CD4-positive, alpha-beta memory T cell (primary cell): ENCODE measurements at regions not wholly inside any gene's neighbourhood (a gene's known extent, or its start where the extent isn't known, plus 50 kb on each side); places are given as distances from the start of the nearest gene placed in this dataset.

ENCODE experiments used
- CTCF ChIA-PET: fragments of 350-600 bp; sonication (Branson Sonifier 250); formaldehyde crosslinking; loops from one replicate; lab custom pipeline; 2021; ENCODE audit warnings: inconsistent platforms; ENCODE audit not compliant: partially characterized antibody; lab: Charles Lee
- POLR2A ChIA-PET: fragments of 350-600 bp; sonication (Branson Sonifier 250); formaldehyde crosslinking; loops from one replicate; lab custom pipeline; 2021; ENCODE audit not compliant: partially characterized antibody; lab: Charles Lee
- DNase-seq, 5 donors: peaks; one replicate each; pipeline versions ENCODE4 v3.0.0 to v3.0.0-alpha.2; 2020 to 2022; ENCODE audit warnings: mixed read lengths in 1 of 5
- H3K27ac ChIP-seq: one replicate; pipeline ENCODE4 v1.7.0; 2013; ENCODE audit warnings: low read depth, low read length
- H3K27me3 ChIP-seq: 2 replicates; pipeline ENCODE4 v1.7.0; 2013; ENCODE audit warnings: mild to moderate bottlenecking, low read length, moderate library complexity; ENCODE audit not compliant: insufficient read depth
- H3K36me3 ChIP-seq: 2 replicates; pipeline ENCODE4 v1.7.0; 2013; ENCODE audit warnings: mild to moderate bottlenecking, low read length, moderate library complexity; ENCODE audit not compliant: insufficient read depth
- H3K4me1 ChIP-seq: 2 replicates; pipeline ENCODE4 v1.7.0; 2013; ENCODE audit warnings: mild to moderate bottlenecking, low read length, moderate library complexity; ENCODE audit not compliant: insufficient read depth
- H3K4me3 ChIP-seq, 2 donors: one replicate each; pipeline ENCODE4 v1.7.0; 2013; ENCODE audit warnings: low read length in 2 of 2, mild to moderate bottlenecking in 1 of 2
- H3K9me3 ChIP-seq, 2 donors: one replicate each; pipeline ENCODE4 v1.7.0; 2013; ENCODE audit warnings: low read length in 2 of 2, control low read depth in 1 of 2; ENCODE audit not compliant: control insufficient read depth in 1 of 2
- H3K27ac Mint-ChIP-seq, 7 donors: one replicate each; pipeline ENCODE4 v1.8.0; 2020 to 2021; ENCODE audit warnings: mixed read lengths in 7 of 7, mild to moderate bottlenecking in 6 of 7, inconsistent platforms in 3 of 7, moderate library complexity in 3 of 7
- H3K27me3 Mint-ChIP-seq, 2 donors: one replicate each; pipeline ENCODE4 v1.8.0; 2020 to 2021; ENCODE audit warnings: mixed read lengths in 2 of 2
- H3K36me3 Mint-ChIP-seq, 2 donors: one replicate each; pipeline ENCODE4 v1.8.0; 2020 to 2021; ENCODE audit warnings: mixed read lengths in 2 of 2, inconsistent platforms in 1 of 2, mild to moderate bottlenecking in 1 of 2
- H3K4me1 Mint-ChIP-seq, 4 donors: one replicate each; pipeline ENCODE4 v1.8.0; 2020 to 2021; ENCODE audit warnings: mixed read lengths in 4 of 4, mild to moderate bottlenecking in 1 of 4
- H3K4me3 Mint-ChIP-seq, 8 donors: one replicate each; pipeline ENCODE4 v1.8.0; 2020 to 2021; ENCODE audit warnings: mixed read lengths in 8 of 8, mild to moderate bottlenecking in 7 of 8, moderate library complexity in 6 of 8, inconsistent platforms in 3 of 8
- H3K9me3 Mint-ChIP-seq, 8 donors: one replicate each; pipeline ENCODE4 v1.8.0; 2020 to 2021; ENCODE audit warnings: mixed read lengths in 8 of 8, mild to moderate bottlenecking in 5 of 8, inconsistent platforms in 3 of 8, moderate library complexity in 1 of 8
- intact Hi-C: fragments of 100-400 bp; cut with micrococcal nuclease; formaldehyde crosslinking; loops from one replicate; pipeline ENCODE4 v1.15.1; 2023

DNA sequence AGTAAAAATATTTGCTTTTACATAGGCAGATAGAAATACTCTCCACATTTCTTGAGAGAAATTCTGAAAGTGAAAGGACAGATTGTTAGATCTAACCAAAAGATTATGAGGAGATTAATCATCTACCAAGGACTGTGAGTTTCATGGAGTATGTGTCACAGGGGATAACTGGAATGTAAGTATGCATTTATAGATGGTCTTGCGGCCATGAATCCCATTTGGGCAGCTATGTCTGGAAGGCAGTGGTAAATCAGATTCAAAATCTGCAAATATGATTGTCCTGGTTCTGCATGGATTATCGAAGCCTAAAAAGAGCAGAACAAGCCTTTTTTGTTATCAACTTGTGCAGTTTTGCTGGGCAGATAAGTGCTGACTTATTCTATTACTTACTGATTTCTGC is 293.8 kb downstream of the RFPL4B start:
- H3K4me1 Mint-ChIP-seq, result no peaks in the 10 kb centered on the region
- Histone ChIP-seq H3K27me3 (no peaks in the 10 kb centered on the region), H3K4me1 (no peaks in the 10 kb centered on the region), H3K4me3 (no peak overlapping the region), H3K27ac (no peak overlapping the region), H3K9me3 (no peaks in the 10 kb centered on the region), H3K36me3 (no peaks in the 10 kb centered on the region)
- H3K27ac Mint-ChIP-seq, result no peak overlapping the region
- H3K27me3 Mint-ChIP-seq, result peaks cover 0 to 2% of the 10 kb centered on the region in 2 donors
- ChIA-PET CTCF (no interaction called here), POLR2A (no interaction called here)
- H3K4me3 Mint-ChIP-seq, result no peak overlapping the region
- no peaks in the 10 kb centered on the region for H3K36me3 Mint-ChIP-seq
- intact Hi-C loops, result no loop called here
- H3K9me3 Mint-ChIP-seq, result peaks cover 0 to 4% (median 0%) of the 10 kb centered on the region in 8 donors
- no peak for DNase-seq

DNA sequence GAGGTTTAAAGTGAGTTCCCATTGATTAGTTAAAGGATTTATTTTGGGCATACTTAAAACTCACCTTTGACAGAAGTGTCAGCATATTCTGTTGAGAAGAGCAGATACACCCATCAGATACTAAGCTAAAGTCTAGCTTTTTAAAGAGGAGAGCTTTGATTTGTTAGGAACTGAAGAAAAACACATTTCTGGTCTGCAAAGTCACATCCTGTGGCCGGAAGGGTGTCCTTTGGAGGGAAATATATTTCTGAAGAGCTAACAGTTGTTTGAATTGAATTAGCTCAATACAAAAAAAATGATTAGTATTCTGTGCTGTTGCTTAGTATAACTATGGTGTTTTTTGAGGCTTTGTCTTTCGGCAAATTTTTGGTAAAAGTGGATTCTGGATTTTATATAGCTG is 302.7 kb downstream of the RFPL4B start:
- H3K9me3 ChIP-seq, result no peaks in the 10 kb centered on the region
- no peak overlapping the region for H3K4me3 ChIP-seq
- H3K27ac ChIP-seq, result no peak overlapping the region
- H3K4me1 Mint-ChIP-seq, result no peaks in the 10 kb centered on the region
- no peaks in the 10 kb centered on the region for H3K27me3 ChIP-seq
- H3K27me3 Mint-ChIP-seq, result peaks cover 0 to 2% of the 10 kb centered on the region in 2 donors
- H3K4me1 ChIP-seq, result no peaks in the 10 kb centered on the region
- ChIA-PET CTCF (no interaction called here), POLR2A (no interaction called here)
- H3K36me3 ChIP-seq, result no peaks in the 10 kb centered on the region
- DNase-seq, result no peak
- H3K4me3 Mint-ChIP-seq, result no peak overlapping the region
- H3K9me3 Mint-ChIP-seq, result peaks cover 0 to 3% (median 0%) of the 10 kb centered on the region in 8 donors
- H3K27ac Mint-ChIP-seq, result no peak overlapping the region
- intact Hi-C loops, result no loop called here
- H3K36me3 Mint-ChIP-seq, result no peaks in the 10 kb centered on the region

DNA sequence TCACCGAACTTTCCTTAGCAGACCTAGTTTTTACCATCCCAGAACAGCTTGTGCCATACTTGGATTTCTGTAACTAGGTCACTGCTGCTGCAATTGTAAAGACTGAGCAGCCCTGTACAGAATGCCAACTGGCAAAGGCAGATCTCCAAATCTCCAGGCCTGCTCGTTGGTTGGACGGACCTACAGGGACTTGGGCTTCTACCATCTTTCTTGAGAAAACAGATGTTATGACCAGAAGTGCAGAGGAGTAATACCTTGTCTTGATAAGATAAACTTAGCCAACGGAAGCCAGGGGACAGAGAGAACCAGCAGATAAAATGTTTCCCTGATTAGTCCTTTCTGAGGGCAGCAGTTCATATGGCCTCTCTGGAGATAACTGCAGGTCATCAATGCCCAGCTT is 304.1 kb downstream of the RFPL4B start:
- no peaks in the 10 kb centered on the region for H3K27me3 ChIP-seq
- DNase-seq, result no peak
- H3K4me3 ChIP-seq, result no peak overlapping the region
- no peaks in the 10 kb centered on the region for H3K27me3 Mint-ChIP-seq
- H3K27ac ChIP-seq, result no peak overlapping the region
- H3K4me3 Mint-ChIP-seq, result no peak overlapping the region
- H3K9me3 ChIP-seq, result no peaks in the 10 kb centered on the region
- ChIA-PET POLR2A (no interaction called here), CTCF (no interaction called here)
- H3K9me3 Mint-ChIP-seq, result peaks cover 0 to 3% (median 0%) of the 10 kb centered on the region in 8 donors
- intact Hi-C loops, result no loop called here
- no peaks in the 10 kb centered on the region for H3K4me1 Mint-ChIP-seq
- no peaks in the 10 kb centered on the region for H3K36me3 ChIP-seq
- H3K27ac Mint-ChIP-seq, result no peak overlapping the region
- H3K4me1 ChIP-seq, result no peaks in the 10 kb centered on the region
- no peaks in the 10 kb centered on the region for H3K36me3 Mint-ChIP-seq

DNA sequence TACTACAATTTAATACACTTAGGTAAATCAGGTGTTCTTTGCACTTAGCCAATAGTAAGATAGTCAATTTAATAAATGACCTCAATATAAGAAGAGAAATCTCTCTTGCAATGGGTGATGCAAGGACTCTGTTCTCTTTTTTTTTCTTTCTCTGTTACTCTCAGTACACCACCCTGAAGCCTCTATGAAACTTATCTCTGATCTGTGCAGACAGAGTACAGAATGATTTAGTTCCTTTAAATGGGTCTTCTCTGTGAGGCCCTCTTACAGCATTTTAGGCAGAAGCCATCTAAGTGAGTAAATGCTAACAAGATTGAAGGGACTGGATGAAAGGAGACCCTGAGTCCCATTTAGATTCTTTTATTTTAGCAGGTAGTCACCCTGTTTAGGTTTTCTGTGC is 312.8 kb downstream of the RFPL4B start:
- no peaks in the 10 kb centered on the region for H3K9me3 ChIP-seq
- no peaks in the 10 kb centered on the region for H3K4me1 Mint-ChIP-seq
- no peak overlapping the region for H3K4me3 Mint-ChIP-seq
- ChIA-PET POLR2A (no interaction called here), CTCF (no interaction called here)
- H3K36me3 ChIP-seq, result no peaks in the 10 kb centered on the region
- intact Hi-C loops, result no loop called here
- H3K9me3 Mint-ChIP-seq, result peaks cover 0 to 2% (median 0%) of the 10 kb centered on the region in 8 donors
- H3K4me1 ChIP-seq, result no peaks in the 10 kb centered on the region
- no peak overlapping the region for H3K4me3 ChIP-seq
- no peaks in the 10 kb centered on the region for H3K36me3 Mint-ChIP-seq
- H3K27me3 ChIP-seq, result no peaks in the 10 kb centered on the region
- H3K27ac ChIP-seq, result no peak overlapping the region
- no peak overlapping the region for H3K27ac Mint-ChIP-seq
- no peak for DNase-seq
- H3K27me3 Mint-ChIP-seq, result no peaks in the 10 kb centered on the region

DNA sequence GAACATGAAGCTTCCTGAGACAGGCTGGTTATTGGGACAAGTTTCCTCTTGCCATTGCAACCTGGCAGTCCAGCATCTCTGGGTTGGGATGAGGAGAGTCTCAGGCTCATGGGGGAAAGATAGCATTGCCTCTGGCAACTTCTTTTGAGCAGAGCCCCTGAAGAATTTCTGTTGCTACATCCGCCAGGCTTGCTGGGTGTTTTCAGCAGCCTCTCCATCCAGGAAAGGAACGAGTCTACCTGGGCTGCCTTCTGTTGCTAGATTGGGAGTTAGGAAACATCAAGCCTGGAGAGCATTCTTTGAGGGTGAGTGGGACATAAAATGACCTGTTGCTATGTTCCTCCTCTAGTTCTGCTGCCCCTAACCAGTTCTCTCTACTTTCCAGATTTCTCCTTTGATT is 313.5 kb downstream of the RFPL4B start:
- Histone ChIP-seq H3K4me3 (no peak overlapping the region), H3K36me3 (no peaks in the 10 kb centered on the region), H3K27me3 (no peaks in the 10 kb centered on the region), H3K27ac (no peak overlapping the region), H3K9me3 (no peaks in the 10 kb centered on the region), H3K4me1 (no peaks in the 10 kb centered on the region)
- Mint-ChIP-seq H3K4me3 (no peak overlapping the region), H3K27me3 (no peaks in the 10 kb centered on the region), H3K9me3 (peaks cover 0 to 2% (median 0%) of the 10 kb centered on the region in 8 donors), H3K36me3 (no peaks in the 10 kb centered on the region), H3K27ac (no peak overlapping the region), H3K4me1 (no peaks in the 10 kb centered on the region)
- no peak for DNase-seq
- ChIA-PET CTCF (no interaction called here), POLR2A (no interaction called here)
- intact Hi-C loops, result no loop called here

DNA sequence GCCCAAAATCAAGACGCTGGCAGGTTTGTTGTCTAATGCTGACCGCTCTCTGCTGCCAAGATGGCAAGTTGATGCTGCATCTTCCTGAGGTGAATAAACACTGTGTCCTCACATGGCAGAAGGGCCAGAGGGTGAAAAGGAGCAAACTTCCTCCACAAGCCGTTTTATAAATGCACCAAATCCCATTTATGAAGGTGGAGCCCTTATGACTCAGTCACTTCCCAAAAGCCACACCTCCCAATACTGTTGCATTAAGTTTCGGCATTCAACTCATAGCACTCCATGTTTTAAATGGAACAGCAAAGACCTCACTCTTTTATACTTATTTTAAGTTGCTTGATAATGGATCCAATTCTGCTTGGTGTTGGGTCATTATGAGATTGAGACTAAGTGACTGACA is 316.6 kb downstream of the RFPL4B start:
- Histone ChIP-seq H3K36me3 (no peaks in the 10 kb centered on the region), H3K4me1 (no peaks in the 10 kb centered on the region), H3K27ac (no peak overlapping the region), H3K4me3 (no peak overlapping the region), H3K27me3 (no peaks in the 10 kb centered on the region), H3K9me3 (no peaks in the 10 kb centered on the region)
- Mint-ChIP-seq H3K9me3 (peaks cover 0 to 2% (median 0%) of the 10 kb centered on the region in 8 donors), H3K36me3 (no peaks in the 10 kb centered on the region), H3K27me3 (no peaks in the 10 kb centered on the region), H3K4me3 (no peak overlapping the region), H3K27ac (no peak overlapping the region), H3K4me1 (no peaks in the 10 kb centered on the region)
- intact Hi-C loops, result no loop called here
- DNase-seq, result no peak
- POLR2A ChIA-PET, result no interaction called here
- CTCF ChIA-PET, result no interaction called here

DNA sequence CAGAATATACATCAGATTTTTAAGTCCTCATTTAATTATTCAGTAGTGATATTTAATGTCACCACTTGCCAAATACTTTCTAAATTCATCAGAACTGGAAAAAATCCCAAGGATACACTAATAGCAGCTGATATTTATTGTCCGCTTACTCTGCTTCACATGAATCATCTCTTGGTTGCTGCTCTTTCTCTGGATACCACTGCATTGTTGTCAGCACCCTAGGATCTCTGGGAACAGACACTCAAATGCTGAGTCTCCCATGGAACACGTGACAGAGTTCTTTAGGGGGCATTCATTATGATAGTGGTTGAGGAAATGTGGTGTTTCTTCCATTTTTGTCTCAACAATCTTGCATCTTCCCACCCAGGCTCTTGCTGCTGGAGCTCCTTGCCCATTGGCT is 318.0 kb downstream of the RFPL4B start:
- no peaks in the 10 kb centered on the region for H3K27me3 Mint-ChIP-seq
- CTCF ChIA-PET, result no interaction called here
- intact Hi-C loops, result no loop called here

DNA sequence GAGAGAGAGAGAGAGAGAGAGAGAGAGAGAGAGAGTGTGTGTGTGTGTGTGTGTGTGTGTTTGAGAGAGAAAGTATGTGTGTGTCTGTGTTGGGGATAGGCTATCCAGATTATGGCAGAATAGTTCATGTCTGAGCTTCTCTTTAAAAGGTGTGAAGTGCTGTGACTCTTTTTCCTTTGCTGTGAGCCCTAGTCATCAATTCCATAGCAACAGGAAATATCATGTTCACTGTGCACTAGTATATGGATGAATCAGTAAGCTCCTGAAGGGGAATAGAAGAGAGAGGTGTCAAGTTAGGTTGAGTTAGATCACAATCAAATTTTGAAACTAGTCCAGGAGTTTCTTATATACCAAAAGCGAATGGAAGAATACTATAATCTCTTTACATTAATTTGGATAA is 318.7 kb downstream of the RFPL4B start:
- H3K27me3 Mint-ChIP-seq, result no peaks in the 10 kb centered on the region
- CTCF ChIA-PET, result no interaction called here
- H3K9me3 ChIP-seq, result no peaks in the 10 kb centered on the region
- no peaks in the 10 kb centered on the region for H3K4me1 ChIP-seq
- DNase-seq, result no peak
- no peaks in the 10 kb centered on the region for H3K36me3 Mint-ChIP-seq
- H3K27ac ChIP-seq, result no peak overlapping the region
- H3K27me3 ChIP-seq, result no peaks in the 10 kb centered on the region
- POLR2A ChIA-PET, result no interaction called here
- intact Hi-C loops, result no loop called here
- H3K9me3 Mint-ChIP-seq, result peaks cover 0 to 1% (median 0%) of the 10 kb centered on the region in 8 donors
- H3K36me3 ChIP-seq, result no peaks in the 10 kb centered on the region
- H3K4me3 Mint-ChIP-seq, result no peak overlapping the region
- H3K4me3 ChIP-seq, result no peak overlapping the region
- no peaks in the 10 kb centered on the region for H3K4me1 Mint-ChIP-seq
- no peak overlapping the region for H3K27ac Mint-ChIP-seq

More for the DNA sequence above, 318.0 kb downstream of the RFPL4B start:
- Mint-ChIP-seq H3K4me1 (no peaks in the 10 kb centered on the region), H3K36me3 (no peaks in the 10 kb centered on the region), H3K27ac (no peak overlapping the region), H3K9me3 (peaks cover 0 to 2% (median 0%) of the 10 kb centered on the region in 8 donors), H3K4me3 (no peak overlapping the region)
- Histone ChIP-seq H3K4me3 (no peak overlapping the region), H3K27ac (no peak overlapping the region), H3K9me3 (no peaks in the 10 kb centered on the region), H3K4me1 (no peaks in the 10 kb centered on the region), H3K27me3 (no peaks in the 10 kb centered on the region), H3K36me3 (no peaks in the 10 kb centered on the region)
- POLR2A ChIA-PET, result no interaction called here
- DNase-seq, result no peak
